ENCODE measurements at regions not wholly inside any gene's neighbourhood (a gene's known extent, or its start where the extent isn't known, plus 50 kb on each side); places are given as distances from the start of the nearest gene placed in this dataset.

GRCh38 chrX:40423299-40423698, 157.5 kb upstream of the ATP6AP2 start:
- Histone ChIP-seq H3K36me3 (no peaks in the 10 kb centered on the region), H3K4me1 (peaks cover 0 to 3% (median 0%) of the 10 kb centered on the region in 9 donors), H3K27ac (no peak overlapping the region), H3K9me3 (peaks cover 0 to 19% (median 0%) of the 10 kb centered on the region in 11 donors), H3K27me3 (peaks cover 0 to 30% (median 0%) of the 10 kb centered on the region in 7 donors), H3K4me3 (no peak overlapping the region)
- DNase-seq (no peak), ATAC-seq (peak in 1 of 8 donors; percentile 33)
- TF ChIP-seq CTCF (IDR thresholded peaks at IDR 0.05): no peak
- intact Hi-C loops (cut with DNase I): no loop called here
- WGBS, 2 donors: 69 to 76% methylated on average over 3 of the region's 3 CpGs

GRCh38 chrX:40422021-40422420, 158.7 kb upstream of the ATP6AP2 start:
- 79 to 87% methylated on average over 2 of the region's 2 CpGs for WGBS, 2 donors
- intact Hi-C loops (cut with DNase I): no loop called here
- Histone ChIP-seq H3K9me3 (peaks cover 0 to 17% (median 0%) of the 10 kb centered on the region in 11 donors), H3K27ac (no peak overlapping the region), H3K4me1 (peaks cover 0 to 3% (median 0%) of the 10 kb centered on the region in 9 donors), H3K27me3 (peaks cover 0 to 32% (median 0%) of the 10 kb centered on the region in 7 donors), H3K4me3 (no peak overlapping the region), H3K36me3 (no peaks in the 10 kb centered on the region)
- DNase-seq (no peak), ATAC-seq (no peak)
- no peak for TF ChIP-seq CTCF (IDR thresholded peaks at IDR 0.05)

DNA sequence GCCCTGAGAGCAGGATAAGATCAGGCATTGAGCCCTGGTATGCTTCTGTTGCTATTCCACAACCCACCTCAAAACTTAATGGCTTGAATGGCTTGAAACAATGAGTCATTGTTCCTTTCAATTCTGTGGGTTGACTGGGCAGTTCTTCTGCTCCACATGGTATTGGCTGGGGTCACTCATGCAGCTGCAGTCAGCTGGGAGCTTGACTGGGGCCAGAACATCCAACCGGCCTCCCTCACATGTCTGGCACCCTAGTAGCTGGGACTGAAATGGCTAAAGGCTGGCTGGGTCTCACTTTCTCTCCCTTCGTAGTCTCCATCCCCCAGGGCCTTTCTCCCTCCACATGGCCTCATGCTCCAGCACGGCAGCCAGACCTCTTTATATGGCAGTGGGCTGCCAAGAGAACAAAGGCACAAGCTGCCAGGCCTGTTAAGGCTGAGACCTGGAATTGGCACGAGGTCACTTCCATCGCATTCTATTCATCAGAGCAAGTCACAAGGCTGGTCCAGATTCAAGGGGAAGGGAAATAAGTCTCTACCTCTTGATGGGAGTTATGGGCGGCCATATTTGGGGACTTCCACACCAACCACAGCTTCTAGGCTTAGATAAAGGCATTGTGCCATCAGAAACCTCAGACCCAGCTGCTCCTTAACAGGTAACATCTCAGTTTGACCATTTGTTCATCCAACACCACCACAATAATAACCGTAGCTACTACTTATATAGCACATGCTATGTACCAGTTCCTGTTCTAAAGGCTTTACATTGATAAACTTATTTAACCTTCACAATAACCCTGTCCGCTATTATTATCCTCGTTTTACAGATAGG, 159.7 kb upstream of the ATP6AP2 start:
- Histone ChIP-seq H3K27ac (no peak overlapping the region), H3K36me3 (no peaks in the 10 kb centered on the region), H3K4me3 (no peak overlapping the region), H3K27me3 (peaks cover 0 to 36% (median 0%) of the 10 kb centered on the region in 7 donors), H3K4me1 (peaks cover 0 to 3% (median 0%) of the 10 kb centered on the region in 9 donors), H3K9me3 (peaks cover 0 to 17% (median 0%) of the 10 kb centered on the region in 11 donors)
- 63 to 74% methylated on average over 9 of the region's 9 CpGs for WGBS, 2 donors
- DNase-seq: peak; percentile 11 to 13
- intact Hi-C loops (cut with DNase I): no loop called here
- peak in 7 of 8 donors; percentile 42 to 84 (median 67) for ATAC-seq
- no peak for TF ChIP-seq CTCF (IDR thresholded peaks at IDR 0.05)

DNA sequence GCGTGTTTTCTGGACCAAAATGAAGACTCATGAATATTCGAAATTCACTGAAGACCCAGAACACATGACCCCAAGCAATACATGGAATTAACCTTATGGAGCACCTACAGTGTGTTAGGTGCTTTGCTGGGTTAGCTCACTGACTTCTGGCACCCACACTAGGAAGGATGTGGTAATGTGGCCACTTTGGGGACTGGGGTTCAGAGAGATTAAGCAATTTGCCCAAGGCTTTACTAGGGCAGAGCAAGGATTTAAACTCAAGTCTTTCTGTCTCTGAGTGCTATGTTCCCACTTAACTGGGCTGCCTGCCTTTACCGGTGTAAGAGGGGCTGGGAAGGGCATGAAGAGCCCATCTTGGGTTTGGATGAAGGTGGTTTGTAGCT, 162.0 kb upstream of the ATP6AP2 start:
- 93 to 94% methylated on average over 3 of the region's 3 CpGs for WGBS, 2 donors
- intact Hi-C loops (cut with DNase I): no loop called here
- no peak for ATAC-seq

More for the DNA sequence above, 162.0 kb upstream of the ATP6AP2 start:
- no peak for TF ChIP-seq CTCF (IDR thresholded peaks at IDR 0.05)
- Histone ChIP-seq H3K27ac (no peak overlapping the region), H3K9me3 (peaks cover 0 to 3% (median 0%) of the 10 kb centered on the region in 11 donors), H3K27me3 (peaks cover 0 to 44% (median 0%) of the 10 kb centered on the region in 7 donors), H3K4me3 (no peak overlapping the region), H3K36me3 (no peaks in the 10 kb centered on the region), H3K4me1 (peaks cover 0 to 3% (median 0%) of the 10 kb centered on the region in 9 donors)
- DNase-seq: no peak
